ENCODE measurements at regions not wholly inside any gene's neighbourhood (a gene's known extent, or its start where the extent isn't known, plus 50 kb on each side); places are given as distances from the start of the nearest gene placed in this dataset.

- Histone ChIP-seq H3K9me2 (ENCODE audit: insufficient read depth, low read length) (no peaks in the 10 kb centered on the region), H2AFZ (ENCODE audit: low read length) (no peak overlapping the region), H3K27ac (ENCODE audit: low read depth, low read length, poor library complexity, severe bottlenecking) (no peak overlapping the region), H3K4me2 (ENCODE audit: low read length) (no peak overlapping the region), H3K79me2 (ENCODE audit: insufficient read depth, low read depth, low read length) (no peaks in the 10 kb centered on the region), H3K9me3 (ENCODE audit: low read length) (no peaks in the 10 kb centered on the region), H3K4me1 (ENCODE audit: insufficient read depth, low read length, poor library complexity, severe bottlenecking) (no peaks in the 10 kb centered on the region), H4K20me1 (ENCODE audit: insufficient read depth, low read length) (no peaks in the 10 kb centered on the region), H3K4me3 (ENCODE audit: low read depth, low read length, poor library complexity, severe bottlenecking) (no peak overlapping the region), H3K36me3 (ENCODE audit: insufficient read depth, low read length) (no peaks in the 10 kb centered on the region)
- ChIA-PET CTCF (ENCODE audit: unreplicated experiment) (no interaction called here), POLR2A (interaction anchor here (0.7 kb wide), 1 partner anchor 177 kb away, joined by 3 read pairs; no protein-coding TSS in a partner anchor)
- DNase-seq (ENCODE audit: low spot score) = no peak
- TF ChIP-seq EZH2phosphoT487 (IDR thresholded peaks at IDR 0.05; ENCODE audit: borderline replicate concordance, low read depth, low read length) = no peak
- TF ChIP-seq, protein P1, sequence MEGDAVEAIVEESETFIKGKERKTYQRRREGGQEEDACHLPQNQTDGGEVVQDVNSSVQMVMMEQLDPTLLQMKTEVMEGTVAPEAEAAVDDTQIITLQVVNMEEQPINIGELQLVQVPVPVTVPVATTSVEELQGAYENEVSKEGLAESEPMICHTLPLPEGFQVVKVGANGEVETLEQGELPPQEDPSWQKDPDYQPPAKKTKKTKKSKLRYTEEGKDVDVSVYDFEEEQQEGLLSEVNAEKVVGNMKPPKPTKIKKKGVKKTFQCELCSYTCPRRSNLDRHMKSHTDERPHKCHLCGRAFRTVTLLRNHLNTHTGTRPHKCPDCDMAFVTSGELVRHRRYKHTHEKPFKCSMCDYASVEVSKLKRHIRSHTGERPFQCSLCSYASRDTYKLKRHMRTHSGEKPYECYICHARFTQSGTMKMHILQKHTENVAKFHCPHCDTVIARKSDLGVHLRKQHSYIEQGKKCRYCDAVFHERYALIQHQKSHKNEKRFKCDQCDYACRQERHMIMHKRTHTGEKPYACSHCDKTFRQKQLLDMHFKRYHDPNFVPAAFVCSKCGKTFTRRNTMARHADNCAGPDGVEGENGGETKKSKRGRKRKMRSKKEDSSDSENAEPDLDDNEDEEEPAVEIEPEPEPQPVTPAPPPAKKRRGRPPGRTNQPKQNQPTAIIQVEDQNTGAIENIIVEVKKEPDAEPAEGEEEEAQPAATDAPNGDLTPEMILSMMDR (conservative IDR thresholded peaks at IDR 0.05; ENCODE audit: low read length) = no peak
- BruUV-seq (replicated peaks) = no TSS peak
- intact Hi-C loops (cut with micrococcal nuclease; ENCODE audit: unreplicated experiment) = no loop called here
These were observed 665.5 kb downstream of the TENT5A start for GRCh38 chr6:81086991-81087390.

DNA sequence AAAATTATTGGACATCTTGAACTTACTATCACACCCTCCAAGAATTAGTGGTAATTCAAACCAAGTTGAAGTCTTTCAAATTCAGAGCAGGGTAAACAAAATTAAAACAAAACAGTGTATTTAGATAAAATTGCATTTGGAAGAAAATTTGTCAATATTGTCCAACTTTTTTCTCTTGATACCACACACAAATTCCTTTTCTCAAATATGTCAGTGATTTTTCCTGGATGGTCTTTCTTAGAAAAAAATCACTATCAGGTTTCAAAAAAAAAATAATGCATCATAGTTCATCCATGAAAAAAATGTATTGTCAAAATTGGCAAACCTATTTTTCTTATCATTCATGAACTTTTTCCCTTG lies 667.1 kb downstream of the TENT5A start:
- no peaks in the 10 kb centered on the region for H3K79me2 ChIP-seq (ENCODE audit: insufficient read depth, low read depth, low read length)
- no TSS peak for BruUV-seq (replicated peaks)
- no peaks in the 10 kb centered on the region for H3K36me3 ChIP-seq (ENCODE audit: insufficient read depth, low read length)
- intact Hi-C loops (cut with micrococcal nuclease; ENCODE audit: unreplicated experiment) = no loop called here
- DNase-seq (ENCODE audit: low spot score) = no peak
- H3K4me3 ChIP-seq (ENCODE audit: low read depth, low read length, poor library complexity, severe bottlenecking) = no peak overlapping the region
- no peaks in the 10 kb centered on the region for H3K4me1 ChIP-seq (ENCODE audit: insufficient read depth, low read length, poor library complexity, severe bottlenecking)
- H4K20me1 ChIP-seq (ENCODE audit: insufficient read depth, low read length) = no peaks in the 10 kb centered on the region
- no peak overlapping the region for H3K4me2 ChIP-seq (ENCODE audit: low read length)
- TF ChIP-seq, protein P1 (conservative IDR thresholded peaks at IDR 0.05; ENCODE audit: low read length) = no peak
- no peak for TF ChIP-seq EZH2phosphoT487 (IDR thresholded peaks at IDR 0.05; ENCODE audit: borderline replicate concordance, low read depth, low read length)
- no peaks in the 10 kb centered on the region for H3K9me2 ChIP-seq (ENCODE audit: insufficient read depth, low read length)
- no peaks in the 10 kb centered on the region for H3K9me3 ChIP-seq (ENCODE audit: low read length)
- H3K27ac ChIP-seq (ENCODE audit: low read depth, low read length, poor library complexity, severe bottlenecking) = no peak overlapping the region
- POLR2A ChIA-PET = no interaction called here
- CTCF ChIA-PET (ENCODE audit: unreplicated experiment) = no interaction called here
- no peak overlapping the region for H2AFZ ChIP-seq (ENCODE audit: low read length)

- CTCF ChIA-PET (ENCODE audit: unreplicated experiment) = no interaction called here
- H3K9me2 ChIP-seq (ENCODE audit: insufficient read depth, low read length) = no peaks in the 10 kb centered on the region
- intact Hi-C loops (cut with micrococcal nuclease; ENCODE audit: unreplicated experiment) = no loop called here
- no peak for DNase-seq (ENCODE audit: low spot score)
- no peak overlapping the region for H3K4me3 ChIP-seq (ENCODE audit: low read depth, low read length, poor library complexity, severe bottlenecking)
- H3K4me1 ChIP-seq (ENCODE audit: insufficient read depth, low read length, poor library complexity, severe bottlenecking) = no peaks in the 10 kb centered on the region
- no peaks in the 10 kb centered on the region for H3K79me2 ChIP-seq (ENCODE audit: insufficient read depth, low read depth, low read length)
- TF ChIP-seq EZH2phosphoT487 (IDR thresholded peaks at IDR 0.05; ENCODE audit: borderline replicate concordance, low read depth, low read length) = no peak
- TF ChIP-seq, protein P1 (conservative IDR thresholded peaks at IDR 0.05; ENCODE audit: low read length) = no peak
- no peaks in the 10 kb centered on the region for H4K20me1 ChIP-seq (ENCODE audit: insufficient read depth, low read length)
- no peak overlapping the region for H3K27ac ChIP-seq (ENCODE audit: low read depth, low read length, poor library complexity, severe bottlenecking)
- H3K4me2 ChIP-seq (ENCODE audit: low read length) = no peak overlapping the region
- H3K9me3 ChIP-seq (ENCODE audit: low read length) = no peaks in the 10 kb centered on the region
- POLR2A ChIA-PET = no interaction called here
- H3K36me3 ChIP-seq (ENCODE audit: insufficient read depth, low read length) = no peaks in the 10 kb centered on the region
- H2AFZ ChIP-seq (ENCODE audit: low read length) = no peak overlapping the region
- no TSS peak for BruUV-seq (replicated peaks)
These were observed 667.6 kb downstream of the TENT5A start for GRCh38 chr6:81084776-81085430.
